Osteocyte (in vitro differentiated cells): ENCODE measurements at regions not wholly inside any gene's neighbourhood (a gene's known extent, or its start where the extent isn't known, plus 50 kb on each side); places are given as distances from the start of the nearest gene placed in this dataset.

Source experiments
- DNase-seq: peaks from one replicate; pipeline ENCODE4 v3.0.0; 2021; ENCODE audit warnings: mixed read lengths; ENCODE audit not compliant: unreplicated experiment; ENCODE audit errors: extremely low spot score
- H3K27ac Mint-ChIP-seq: one replicate; pipeline ENCODE4 v1.8.0; 2021; ENCODE audit warnings: mild to moderate bottlenecking, mixed read lengths; ENCODE audit not compliant: unreplicated experiment
- H3K27me3 Mint-ChIP-seq: one replicate; pipeline ENCODE4 v1.8.0; 2021; ENCODE audit warnings: mixed read lengths; ENCODE audit not compliant: unreplicated experiment
- H3K36me3 Mint-ChIP-seq: one replicate; pipeline ENCODE4 v1.8.0; 2021; ENCODE audit warnings: mixed read lengths; ENCODE audit not compliant: unreplicated experiment
- H3K4me1 Mint-ChIP-seq: one replicate; pipeline ENCODE4 v1.8.0; 2021; ENCODE audit warnings: mixed read lengths; ENCODE audit not compliant: unreplicated experiment
- H3K4me3 Mint-ChIP-seq: one replicate; pipeline ENCODE4 v1.8.0; 2021; ENCODE audit warnings: mild to moderate bottlenecking, moderate library complexity, mixed read lengths; ENCODE audit not compliant: unreplicated experiment
- H3K9me3 Mint-ChIP-seq: one replicate; pipeline ENCODE4 v1.8.0; 2021; ENCODE audit warnings: mixed read lengths; ENCODE audit not compliant: unreplicated experiment
- CTCF ChIP-seq: fragments of 200-600 bp; sonication (generic); IDR thresholded peaks from 2 replicates; pipeline ENCODE4 v1.5.0; 2021; ENCODE audit warnings: antibody characterized with exemption, mild to moderate bottlenecking, moderate library complexity

DNA sequence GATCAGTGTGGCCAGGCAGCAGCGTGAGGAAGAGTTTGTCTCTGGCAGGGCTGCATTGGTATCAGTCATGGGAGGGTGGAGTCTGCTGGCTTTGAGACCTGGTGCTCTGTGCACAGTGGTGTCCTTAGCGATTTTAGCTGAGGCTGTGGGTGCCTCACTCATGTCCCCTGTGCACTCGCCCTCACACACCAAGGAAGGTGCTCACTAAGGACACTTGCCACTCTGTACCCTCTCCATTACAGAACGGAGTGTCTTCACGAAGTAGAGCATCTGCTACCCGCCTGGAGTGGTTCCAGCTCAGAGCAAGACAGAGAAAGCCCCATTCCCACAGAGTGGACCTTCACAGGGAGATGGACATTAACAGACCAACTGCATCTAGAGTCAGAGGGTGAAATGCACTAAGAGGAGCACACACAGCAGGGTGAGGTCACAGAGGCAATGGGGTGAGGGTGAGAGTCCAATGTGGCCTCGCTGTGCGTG is 117.9 kb downstream of the MATN1 start:
- Mint-ChIP-seq H3K4me3 (no peak overlapping the region), H3K4me1 (no peaks in the 10 kb centered on the region), H3K27me3 (peaks cover 10% of the 10 kb centered on the region), H3K27ac (no peak overlapping the region), H3K36me3 (no peaks in the 10 kb centered on the region), H3K9me3 (no peaks in the 10 kb centered on the region)
- DNase-seq: peak; percentile 75
- TF ChIP-seq CTCF: no peak

- H3K27me3 Mint-ChIP-seq: peaks cover 10% of the 10 kb centered on the region
- DNase-seq: peak; percentile 76
- no peaks in the 10 kb centered on the region for H3K36me3 Mint-ChIP-seq
- no peak overlapping the region for H3K4me3 Mint-ChIP-seq
- no peak for TF ChIP-seq CTCF
- no peaks in the 10 kb centered on the region for H3K9me3 Mint-ChIP-seq
- H3K27ac Mint-ChIP-seq: no peak overlapping the region
- no peaks in the 10 kb centered on the region for H3K4me1 Mint-ChIP-seq
Measured at GRCh38 chr1:30604801-30605440, 118.5 kb downstream of the MATN1 start.

GRCh38 chr1:30603081-30603858 is 120.1 kb downstream of the MATN1 start:
- Mint-ChIP-seq H3K36me3 (no peaks in the 10 kb centered on the region), H3K9me3 (no peaks in the 10 kb centered on the region), H3K4me3 (no peak overlapping the region), H3K4me1 (no peaks in the 10 kb centered on the region), H3K27me3 (peaks cover 10% of the 10 kb centered on the region), H3K27ac (no peak overlapping the region)
- DNase-seq: peak; percentile 64
- no peak for TF ChIP-seq CTCF

DNA sequence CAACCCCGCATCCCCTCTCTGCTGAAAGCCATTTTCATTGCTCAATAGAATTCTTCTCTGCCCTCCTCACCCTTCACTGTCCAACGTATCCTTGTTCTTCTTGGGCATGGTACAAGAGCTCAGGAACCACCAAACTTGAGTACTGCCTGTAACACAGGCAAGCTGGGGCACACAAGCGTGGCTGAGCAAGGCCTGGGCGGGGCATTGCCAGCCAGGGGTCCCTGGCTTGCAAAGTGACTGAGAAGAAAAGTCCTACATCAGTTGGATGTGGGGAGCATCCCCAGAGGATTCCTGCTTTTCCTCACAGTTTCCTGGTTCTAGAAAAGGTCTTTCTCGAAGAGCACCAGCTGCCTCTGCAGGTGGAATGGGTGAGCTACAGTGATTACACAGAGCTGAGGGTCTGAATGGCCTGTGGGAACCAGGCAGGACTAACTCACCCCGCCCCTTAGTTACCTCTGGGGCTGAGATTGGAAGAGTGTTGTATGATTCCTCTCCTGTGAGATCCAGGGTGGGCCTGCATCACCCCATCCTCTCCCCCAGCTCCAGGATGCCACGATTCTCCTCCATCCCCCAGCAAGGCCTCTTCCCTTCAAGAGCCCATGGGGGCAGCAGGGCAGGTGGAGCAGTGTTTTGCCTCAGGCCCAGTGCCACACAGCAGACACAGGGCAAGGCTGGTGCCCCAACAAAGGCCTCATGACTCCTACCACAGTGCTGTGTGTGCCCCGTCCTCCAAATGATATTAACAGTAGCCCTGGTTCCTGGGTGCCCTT is 121.9 kb downstream of the MATN1 start:
- Mint-ChIP-seq H3K27me3 (peaks cover 3% of the 10 kb centered on the region), H3K4me3 (no peak overlapping the region)

More for the DNA sequence above, 121.9 kb downstream of the MATN1 start:
- Mint-ChIP-seq H3K27ac (no peak overlapping the region), H3K36me3 (no peaks in the 10 kb centered on the region), H3K9me3 (no peaks in the 10 kb centered on the region), H3K4me1 (no peaks in the 10 kb centered on the region)
- peak; percentile 56 for DNase-seq
- no peak for TF ChIP-seq CTCF
